Spleen (tissue), 7 donors: ENCODE measurements at regions not wholly inside any gene's neighbourhood (a gene's known extent, or its start where the extent isn't known, plus 50 kb on each side); places are given as distances from the start of the nearest gene placed in this dataset.

Source experiments
- microRNA-seq, 3 donors: library from miRNA; unstranded; fragments of <30 nt; microRNA quantifications; one replicate each; pipeline versions ENCODE4 to v1.1.0, GENCODE V29; 2019 to 2020
- small RNA-seq, 4 donors: library from RNA; depleted of rRNA; stranded (forward); fragments of <200 nt; gene quantifications; one replicate each; pipeline ENCODE3, GENCODE V24; 2016
- donor health status: DM: no; HTN: no; CAD: no; lungs with moderate emphysema.
- donor health status: DM: no; HTN: no; CAD: no.
- donor health status: DM: yes; HTN: yes; CAD: no.

Small RNAs in the stretch of these regions (microRNA-seq; reads per million reads assigned to microRNA genes)
- gene MIR548AD: 0 reads per million in 3 donors

Small RNAs in the stretch of these regions (small RNA-seq; reads per million reads assigned to genes)
- 0 reads per million in 4 donors for gene AC013442.1
- gene AC083939.1: 0 reads per million in 4 donors
- 0 reads per million in 4 donors for gene MIR548AD
- 0 reads per million in 4 donors for gene RNU6-1117P
